ENCODE measurements at regions not wholly inside any gene's neighbourhood (a gene's known extent, or its start where the extent isn't known, plus 50 kb on each side); places are given as distances from the start of the nearest gene placed in this dataset.

DNA sequence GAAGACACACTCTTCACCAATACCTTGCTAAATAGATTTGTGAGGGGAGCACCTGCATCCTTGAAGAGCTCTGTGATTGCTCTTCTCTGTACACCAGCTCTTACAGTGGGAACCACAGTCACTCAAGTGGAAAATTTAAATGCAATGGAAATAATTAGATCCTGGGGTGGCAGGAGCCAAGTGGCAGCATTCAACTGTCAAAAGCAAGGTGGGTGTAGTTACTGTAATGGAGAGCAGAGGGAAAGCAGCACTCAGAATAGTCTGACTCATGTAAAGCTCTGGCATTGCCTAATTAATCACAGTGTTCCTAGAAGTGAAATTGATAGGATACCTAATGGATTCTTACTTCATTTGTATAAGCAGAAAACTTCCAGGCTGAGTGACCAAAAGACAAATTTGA lies 245.8 kb downstream of the KCNE4 start:
- TF ChIP-seq, protein P1, sequence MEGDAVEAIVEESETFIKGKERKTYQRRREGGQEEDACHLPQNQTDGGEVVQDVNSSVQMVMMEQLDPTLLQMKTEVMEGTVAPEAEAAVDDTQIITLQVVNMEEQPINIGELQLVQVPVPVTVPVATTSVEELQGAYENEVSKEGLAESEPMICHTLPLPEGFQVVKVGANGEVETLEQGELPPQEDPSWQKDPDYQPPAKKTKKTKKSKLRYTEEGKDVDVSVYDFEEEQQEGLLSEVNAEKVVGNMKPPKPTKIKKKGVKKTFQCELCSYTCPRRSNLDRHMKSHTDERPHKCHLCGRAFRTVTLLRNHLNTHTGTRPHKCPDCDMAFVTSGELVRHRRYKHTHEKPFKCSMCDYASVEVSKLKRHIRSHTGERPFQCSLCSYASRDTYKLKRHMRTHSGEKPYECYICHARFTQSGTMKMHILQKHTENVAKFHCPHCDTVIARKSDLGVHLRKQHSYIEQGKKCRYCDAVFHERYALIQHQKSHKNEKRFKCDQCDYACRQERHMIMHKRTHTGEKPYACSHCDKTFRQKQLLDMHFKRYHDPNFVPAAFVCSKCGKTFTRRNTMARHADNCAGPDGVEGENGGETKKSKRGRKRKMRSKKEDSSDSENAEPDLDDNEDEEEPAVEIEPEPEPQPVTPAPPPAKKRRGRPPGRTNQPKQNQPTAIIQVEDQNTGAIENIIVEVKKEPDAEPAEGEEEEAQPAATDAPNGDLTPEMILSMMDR (IDR thresholded peaks at IDR 0.05), result no peak
- TF ChIP-seq POLR2A (IDR thresholded peaks at IDR 0.05), result no peak
